Mesothelial cell of epicardium (in vitro differentiated cells): ENCODE measurements at regions not wholly inside any gene's neighbourhood (a gene's known extent, or its start where the extent isn't known, plus 50 kb on each side); places are given as distances from the start of the nearest gene placed in this dataset.
A peak's percentile ranks its signal among the peaks of the same experiment; 100 is the strongest.

Experiments used
- DNase-seq, 2 experiments: peaks; one replicate each; pipeline ENCODE4 v3.0.0; 2021; ENCODE audit warnings: low spot score in 2 of 2; ENCODE audit not compliant: unreplicated experiment in 2 of 2
- H3K27ac Mint-ChIP-seq: 2 replicates; pipeline ENCODE4 v1.8.0; 2021; ENCODE audit warnings: mixed read lengths
- H3K27me3 Mint-ChIP-seq: 2 replicates; pipeline ENCODE4 v1.8.0; 2021; ENCODE audit warnings: low read depth, mixed read lengths
- H3K36me3 Mint-ChIP-seq: 2 replicates; pipeline ENCODE4 v1.8.0; 2021; ENCODE audit warnings: mixed read lengths
- H3K4me1 Mint-ChIP-seq: 2 replicates; pipeline ENCODE4 v1.8.0; 2021; ENCODE audit warnings: mixed read lengths
- H3K4me3 Mint-ChIP-seq: 2 replicates; pipeline ENCODE4 v1.8.0; 2021; ENCODE audit warnings: mild to moderate bottlenecking, moderate library complexity, mixed read lengths
- H3K9me3 Mint-ChIP-seq: 2 replicates; pipeline ENCODE4 v1.8.0; 2021; ENCODE audit warnings: mixed read lengths
- TF ChIP-seq, protein P1 (sequence below): fragments of 200-600 bp; sonication (generic); IDR thresholded peaks from one replicate; pipeline ENCODE4 v1.5.0; 2021; ENCODE audit warnings: antibody characterized with exemption; ENCODE audit not compliant: unreplicated experiment

- H3K27me3 Mint-ChIP-seq, result no peaks in the 10 kb centered on the region
- H3K9me3 Mint-ChIP-seq, result no peaks in the 10 kb centered on the region
- no peak for DNase-seq
- H3K4me3 Mint-ChIP-seq, result no peak overlapping the region
- H3K4me1 Mint-ChIP-seq, result peaks cover 3% of the 10 kb centered on the region
- H3K27ac Mint-ChIP-seq, result no peak overlapping the region
- TF ChIP-seq, protein P1, sequence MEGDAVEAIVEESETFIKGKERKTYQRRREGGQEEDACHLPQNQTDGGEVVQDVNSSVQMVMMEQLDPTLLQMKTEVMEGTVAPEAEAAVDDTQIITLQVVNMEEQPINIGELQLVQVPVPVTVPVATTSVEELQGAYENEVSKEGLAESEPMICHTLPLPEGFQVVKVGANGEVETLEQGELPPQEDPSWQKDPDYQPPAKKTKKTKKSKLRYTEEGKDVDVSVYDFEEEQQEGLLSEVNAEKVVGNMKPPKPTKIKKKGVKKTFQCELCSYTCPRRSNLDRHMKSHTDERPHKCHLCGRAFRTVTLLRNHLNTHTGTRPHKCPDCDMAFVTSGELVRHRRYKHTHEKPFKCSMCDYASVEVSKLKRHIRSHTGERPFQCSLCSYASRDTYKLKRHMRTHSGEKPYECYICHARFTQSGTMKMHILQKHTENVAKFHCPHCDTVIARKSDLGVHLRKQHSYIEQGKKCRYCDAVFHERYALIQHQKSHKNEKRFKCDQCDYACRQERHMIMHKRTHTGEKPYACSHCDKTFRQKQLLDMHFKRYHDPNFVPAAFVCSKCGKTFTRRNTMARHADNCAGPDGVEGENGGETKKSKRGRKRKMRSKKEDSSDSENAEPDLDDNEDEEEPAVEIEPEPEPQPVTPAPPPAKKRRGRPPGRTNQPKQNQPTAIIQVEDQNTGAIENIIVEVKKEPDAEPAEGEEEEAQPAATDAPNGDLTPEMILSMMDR, result no peak
- H3K36me3 Mint-ChIP-seq, result no peaks in the 10 kb centered on the region
These were observed 83.0 kb upstream of the CITED2 start for GRCh38 chr6:139457476-139457875.

- TF ChIP-seq, protein P1, result no peak
- Mint-ChIP-seq H3K27me3 (no peaks in the 10 kb centered on the region), H3K27ac (peak overlapping the region; percentile 15), H3K4me3 (no peak overlapping the region), H3K9me3 (no peaks in the 10 kb centered on the region), H3K36me3 (no peaks in the 10 kb centered on the region), H3K4me1 (peaks cover 32% of the 10 kb centered on the region)
- no peak for DNase-seq
These were observed 77.9 kb upstream of the CITED2 start for GRCh38 chr6:139452148-139452876.

DNA sequence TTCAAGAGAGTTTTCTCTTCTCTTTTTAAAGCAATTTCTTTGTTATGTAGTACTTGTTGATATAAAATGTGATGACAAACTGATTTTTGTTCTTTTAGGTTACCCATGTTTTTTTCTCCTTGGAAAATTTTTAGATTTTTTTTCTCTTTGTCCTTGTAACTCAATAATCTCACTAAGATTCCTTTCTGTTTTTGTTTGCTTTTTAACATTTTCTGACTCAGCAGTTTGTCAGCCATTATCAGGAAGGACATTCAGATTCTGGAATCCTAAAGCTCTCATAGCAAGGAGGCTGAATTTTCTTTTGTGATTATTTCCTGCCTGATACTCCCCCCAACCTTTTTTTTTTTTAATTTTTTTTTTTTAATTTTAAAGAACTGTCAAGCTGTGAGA lies 75.2 kb upstream of the CITED2 start:
- H3K36me3 Mint-ChIP-seq, result no peaks in the 10 kb centered on the region
- H3K27ac Mint-ChIP-seq, result peak overlapping the region; percentile 43
- H3K27me3 Mint-ChIP-seq, result no peaks in the 10 kb centered on the region
- no peak overlapping the region for H3K4me3 Mint-ChIP-seq
- no peaks in the 10 kb centered on the region for H3K9me3 Mint-ChIP-seq
- peaks cover 32% of the 10 kb centered on the region for H3K4me1 Mint-ChIP-seq
- TF ChIP-seq, protein P1, result no peak
- DNase-seq, result no peak

DNA sequence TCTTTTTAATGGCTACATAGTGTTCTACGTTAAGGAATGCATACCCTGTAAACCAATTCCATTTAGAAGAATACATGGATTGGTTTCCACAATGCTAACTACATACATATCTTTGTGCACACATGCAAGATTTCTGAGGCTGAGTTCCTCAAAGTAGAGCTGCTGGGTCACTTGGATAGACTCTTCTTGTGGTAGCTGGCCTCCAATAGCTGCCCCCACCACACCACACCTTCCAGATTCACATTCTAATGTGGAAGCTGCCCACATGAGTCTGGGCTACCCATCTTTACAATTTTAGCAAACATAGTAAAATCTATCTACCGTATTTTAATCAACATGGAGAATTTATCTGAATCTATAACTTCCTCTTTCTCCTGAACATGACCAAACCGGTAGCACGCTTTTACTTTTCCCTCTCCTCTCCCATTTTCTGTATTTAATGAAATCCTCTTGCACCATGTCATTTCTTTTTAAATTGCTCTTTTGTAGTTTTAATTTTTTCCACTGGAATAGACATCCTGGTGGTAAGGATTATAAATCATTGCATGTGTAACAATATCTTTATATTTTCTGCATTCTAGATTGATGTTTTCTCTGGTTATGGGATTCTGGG lies 74.7 kb upstream of the CITED2 start:
- Mint-ChIP-seq H3K4me3 (no peak overlapping the region), H3K4me1 (peaks cover 32% of the 10 kb centered on the region), H3K27ac (peak overlapping the region; percentile 43), H3K36me3 (no peaks in the 10 kb centered on the region), H3K27me3 (no peaks in the 10 kb centered on the region), H3K9me3 (no peaks in the 10 kb centered on the region)
- no peak for DNase-seq
- TF ChIP-seq, protein P1, result no peak

DNA sequence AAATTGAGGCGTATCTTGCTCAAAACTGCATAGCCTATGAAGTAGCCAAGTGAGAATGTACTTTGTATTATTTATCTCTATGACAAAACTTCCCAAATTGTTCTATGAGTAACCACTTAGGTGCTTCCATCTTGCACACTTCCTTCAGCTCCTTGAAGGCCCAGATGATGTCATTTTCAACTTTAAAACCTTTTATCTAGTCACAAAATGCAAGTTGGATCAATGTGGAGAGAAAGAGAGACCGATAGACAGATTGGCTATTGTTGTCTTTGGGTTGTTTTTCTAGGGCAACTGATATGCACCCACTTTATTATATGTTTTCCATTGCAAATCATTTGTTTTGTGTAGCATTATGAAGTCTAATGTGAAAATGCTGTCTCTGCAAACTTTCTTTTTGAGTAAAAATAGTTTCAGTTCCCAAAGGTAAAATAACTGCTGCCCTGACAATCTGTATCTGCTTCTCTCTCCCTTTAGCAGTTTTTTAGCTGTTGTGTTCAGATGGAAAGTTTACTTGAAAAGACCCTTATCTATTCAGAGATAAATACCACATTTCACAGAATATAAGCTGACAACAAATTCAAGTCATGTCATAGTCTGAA lies 73.7 kb upstream of the CITED2 start:
- Mint-ChIP-seq H3K27me3 (no peaks in the 10 kb centered on the region), H3K4me3 (no peak overlapping the region), H3K9me3 (no peaks in the 10 kb centered on the region), H3K36me3 (no peaks in the 10 kb centered on the region), H3K27ac (no peak overlapping the region), H3K4me1 (peaks cover 38% of the 10 kb centered on the region)
- TF ChIP-seq, protein P1, result no peak
- no peak for DNase-seq
